ENCODE measurements at regions not wholly inside any gene's neighbourhood (a gene's known extent, or its start where the extent isn't known, plus 50 kb on each side); places are given as distances from the start of the nearest gene placed in this dataset.

DNA sequence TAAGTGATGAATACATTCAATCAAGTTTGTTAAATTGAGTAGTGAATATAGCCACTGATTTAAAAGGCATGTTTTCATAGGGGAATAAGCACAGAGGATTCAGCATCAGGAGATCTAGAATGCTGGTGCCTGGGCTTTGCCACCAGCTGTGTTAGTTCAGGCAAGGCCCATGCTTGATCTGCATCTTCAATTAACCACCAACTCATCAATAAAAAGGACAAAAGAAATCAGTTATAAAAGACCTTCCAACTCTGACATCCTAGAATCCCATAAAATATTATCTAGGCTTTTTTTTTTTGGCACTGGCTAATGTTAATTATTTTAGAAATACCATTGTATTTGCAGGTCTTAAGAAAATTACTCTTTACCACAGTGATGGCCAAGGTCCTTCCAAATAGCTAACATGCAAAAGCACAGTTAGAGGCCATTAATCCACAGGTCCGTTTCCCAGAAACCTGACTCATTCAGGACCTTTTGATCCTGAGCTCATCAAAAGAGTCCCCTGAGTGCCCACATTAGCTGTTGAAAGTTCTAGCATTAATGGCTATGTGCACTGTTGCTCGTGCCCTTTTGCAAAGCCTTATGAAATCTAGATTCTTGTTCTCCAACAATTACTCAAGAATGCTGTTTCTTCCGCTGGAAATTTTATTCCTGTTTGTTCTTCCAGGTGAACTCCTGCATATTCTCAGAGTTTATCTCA is 170.0 kb downstream of the CYRIA start:
- TF ChIP-seq CTCF (IDR thresholded peaks at IDR 0.05; ENCODE audit: low read length), result no peak
- no peak for TF ChIP-seq EZH2 (IDR thresholded peaks at IDR 0.05; ENCODE audit: borderline replicate concordance, low read length)
